ENCODE measurements at regions not wholly inside any gene's neighbourhood (a gene's known extent, or its start where the extent isn't known, plus 50 kb on each side); places are given as distances from the start of the nearest gene placed in this dataset.

DNA sequence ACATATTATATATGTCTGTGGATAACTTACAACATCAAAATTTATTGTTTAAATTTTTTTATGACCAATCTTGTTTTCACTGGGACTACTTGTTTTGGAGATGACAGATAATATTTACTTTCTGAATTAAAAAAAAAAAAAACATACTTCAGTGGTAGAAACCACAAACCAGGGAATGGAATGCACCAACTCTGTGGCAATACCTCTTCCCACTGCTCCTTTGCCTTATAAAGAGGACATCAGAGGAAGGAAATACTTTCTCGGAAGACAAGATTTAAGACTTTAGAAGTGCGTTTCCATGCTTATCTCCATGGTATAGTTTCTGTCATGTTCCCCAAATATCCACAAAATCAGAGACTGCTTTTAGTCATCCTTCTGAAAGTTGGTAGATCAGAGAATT is 1241.1 kb upstream of the EYS start:
- Histone ChIP-seq H3K4me3 (ENCODE audit: low read length in 2 of 2) (no peak overlapping the region), H3K9ac (ENCODE audit: low read length in 2 of 2) (no peak overlapping the region), H3K27ac (ENCODE audit: low read length) (no peak overlapping the region), H3K9me3 (ENCODE audit: control insufficient read depth in 2 of 2, low read length in 2 of 2) (no peaks in the 10 kb centered on the region), H3K4me1 (ENCODE audit: control insufficient read depth, insufficient read depth, low read length) (no peaks in the 10 kb centered on the region), H3K27me3 (ENCODE audit: control insufficient read depth in 1 of 2, insufficient read depth in 2 of 2, low read length in 2 of 2) (no peaks in the 10 kb centered on the region), H3K36me3 (ENCODE audit: control insufficient read depth in 2 of 2, insufficient read depth in 2 of 2, low read length in 2 of 2) (no peaks in the 10 kb centered on the region)

DNA sequence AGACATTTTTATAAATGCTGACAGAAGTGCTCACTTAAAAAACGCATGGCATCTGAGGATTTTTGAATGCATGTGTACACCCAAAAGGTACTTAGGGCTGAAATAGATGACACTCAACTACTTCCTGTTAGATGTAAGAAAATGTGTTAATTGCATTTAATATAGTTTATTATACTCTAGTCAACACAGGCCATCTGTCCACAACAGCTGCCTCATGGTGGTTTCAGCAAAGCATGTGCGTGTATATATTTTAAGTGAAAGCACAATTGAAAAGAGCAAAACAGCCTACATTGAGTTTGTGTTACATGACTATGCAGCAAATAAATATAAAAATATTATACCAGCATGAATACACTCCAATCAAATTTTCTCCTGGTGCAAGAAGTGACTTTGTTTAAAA is 1233.0 kb upstream of the EYS start:
- Histone ChIP-seq H3K9me3 (ENCODE audit: control insufficient read depth in 2 of 2, low read length in 2 of 2) (no peaks in the 10 kb centered on the region), H3K36me3 (ENCODE audit: control insufficient read depth in 2 of 2, insufficient read depth in 2 of 2, low read length in 2 of 2) (no peaks in the 10 kb centered on the region), H3K4me1 (ENCODE audit: control insufficient read depth, insufficient read depth, low read length) (no peaks in the 10 kb centered on the region), H3K4me3 (ENCODE audit: low read length in 2 of 2) (no peak overlapping the region), H3K9ac (ENCODE audit: low read length in 2 of 2) (no peak overlapping the region), H3K27me3 (ENCODE audit: control insufficient read depth in 1 of 2, insufficient read depth in 2 of 2, low read length in 2 of 2) (no peaks in the 10 kb centered on the region), H3K27ac (ENCODE audit: low read length) (no peak overlapping the region)

DNA sequence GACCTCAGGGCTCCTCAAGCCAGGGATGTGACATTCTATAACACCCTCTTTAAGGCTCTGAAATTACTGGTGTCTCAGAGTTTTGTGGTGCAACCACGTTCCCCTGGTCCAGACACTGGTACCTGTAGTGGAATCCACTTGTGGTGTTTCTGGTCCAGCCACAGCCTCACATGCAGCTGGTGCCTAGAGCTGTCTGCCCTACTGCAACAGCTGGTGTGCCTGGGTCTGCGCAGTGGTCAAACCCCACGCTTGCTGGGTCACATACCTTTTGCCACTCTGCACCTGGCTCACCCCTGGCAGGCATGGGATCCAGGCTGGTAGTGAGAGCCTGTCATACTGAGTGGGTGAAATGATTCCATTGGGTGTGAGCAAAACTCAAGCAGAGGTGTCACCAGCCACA is 1230.2 kb upstream of the EYS start:
- no peak overlapping the region for H3K9ac ChIP-seq (ENCODE audit: low read length in 2 of 2)
- no peak overlapping the region for H3K4me3 ChIP-seq (ENCODE audit: low read length in 2 of 2)
- no peaks in the 10 kb centered on the region for H3K27me3 ChIP-seq (ENCODE audit: control insufficient read depth in 1 of 2, insufficient read depth in 2 of 2, low read length in 2 of 2)

DNA sequence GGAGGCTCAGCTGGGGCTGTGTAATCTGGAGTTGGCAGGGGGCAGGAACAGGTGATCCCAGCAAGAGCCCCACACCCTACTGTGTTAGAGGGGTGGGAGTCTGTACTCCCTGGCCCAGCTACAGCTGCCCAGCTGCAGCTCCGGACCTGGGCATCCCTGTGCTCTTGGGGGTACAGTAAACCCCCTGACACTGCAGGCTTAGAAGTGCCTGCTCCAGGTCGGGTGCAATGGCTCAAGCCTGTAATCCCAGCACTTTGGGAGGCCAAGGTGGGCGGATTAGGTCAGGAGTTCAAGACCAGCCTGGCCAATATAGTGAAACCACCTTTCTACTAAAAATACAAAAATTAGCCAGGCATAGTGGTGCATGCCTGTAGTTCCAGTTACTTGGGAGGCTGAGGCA is 1228.6 kb upstream of the EYS start:
- Histone ChIP-seq H3K4me1 (ENCODE audit: control insufficient read depth, insufficient read depth, low read length) (no peaks in the 10 kb centered on the region), H3K9ac (ENCODE audit: low read length in 2 of 2) (no peak overlapping the region), H3K9me3 (ENCODE audit: control insufficient read depth in 2 of 2, low read length in 2 of 2) (no peaks in the 10 kb centered on the region), H3K4me3 (ENCODE audit: low read length in 2 of 2) (no peak overlapping the region), H3K27ac (ENCODE audit: low read length) (no peak overlapping the region), H3K27me3 (ENCODE audit: control insufficient read depth in 1 of 2, insufficient read depth in 2 of 2, low read length in 2 of 2) (no peaks in the 10 kb centered on the region), H3K36me3 (ENCODE audit: control insufficient read depth in 2 of 2, insufficient read depth in 2 of 2, low read length in 2 of 2) (no peaks in the 10 kb centered on the region)

More for the DNA sequence above, 1230.2 kb upstream of the EYS start:
- H3K4me1 ChIP-seq (ENCODE audit: control insufficient read depth, insufficient read depth, low read length) = no peaks in the 10 kb centered on the region
- H3K27ac ChIP-seq (ENCODE audit: low read length) = no peak overlapping the region
- no peaks in the 10 kb centered on the region for H3K9me3 ChIP-seq (ENCODE audit: control insufficient read depth in 2 of 2, low read length in 2 of 2)
- no peaks in the 10 kb centered on the region for H3K36me3 ChIP-seq (ENCODE audit: control insufficient read depth in 2 of 2, insufficient read depth in 2 of 2, low read length in 2 of 2)

DNA sequence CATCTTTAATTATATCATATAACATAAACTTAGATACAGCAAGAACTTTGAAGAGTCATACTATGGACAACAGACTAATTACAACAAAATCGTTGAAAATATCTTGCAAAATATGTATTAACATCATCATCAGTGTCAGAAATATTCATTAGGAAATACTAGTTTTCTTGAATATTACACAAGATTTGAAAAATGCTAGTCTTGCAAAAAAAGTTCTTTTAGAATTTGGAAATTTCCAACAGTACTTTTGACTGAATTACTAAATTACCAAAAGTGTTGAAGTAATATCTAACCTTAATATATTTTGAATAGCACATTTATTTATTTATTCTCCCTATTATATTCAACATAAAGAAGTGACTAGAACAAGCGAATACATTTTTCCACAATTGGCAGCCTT is 1224.8 kb upstream of the EYS start:
- Histone ChIP-seq H3K9me3 (ENCODE audit: control insufficient read depth in 2 of 2, low read length in 2 of 2) (no peaks in the 10 kb centered on the region), H3K4me1 (ENCODE audit: control insufficient read depth, insufficient read depth, low read length) (no peaks in the 10 kb centered on the region), H3K27ac (ENCODE audit: low read length) (no peak overlapping the region), H3K9ac (ENCODE audit: low read length in 2 of 2) (no peak overlapping the region), H3K4me3 (ENCODE audit: low read length in 2 of 2) (no peak overlapping the region), H3K27me3 (ENCODE audit: control insufficient read depth in 1 of 2, insufficient read depth in 2 of 2, low read length in 2 of 2) (no peaks in the 10 kb centered on the region), H3K36me3 (ENCODE audit: control insufficient read depth in 2 of 2, insufficient read depth in 2 of 2, low read length in 2 of 2) (no peaks in the 10 kb centered on the region)

DNA sequence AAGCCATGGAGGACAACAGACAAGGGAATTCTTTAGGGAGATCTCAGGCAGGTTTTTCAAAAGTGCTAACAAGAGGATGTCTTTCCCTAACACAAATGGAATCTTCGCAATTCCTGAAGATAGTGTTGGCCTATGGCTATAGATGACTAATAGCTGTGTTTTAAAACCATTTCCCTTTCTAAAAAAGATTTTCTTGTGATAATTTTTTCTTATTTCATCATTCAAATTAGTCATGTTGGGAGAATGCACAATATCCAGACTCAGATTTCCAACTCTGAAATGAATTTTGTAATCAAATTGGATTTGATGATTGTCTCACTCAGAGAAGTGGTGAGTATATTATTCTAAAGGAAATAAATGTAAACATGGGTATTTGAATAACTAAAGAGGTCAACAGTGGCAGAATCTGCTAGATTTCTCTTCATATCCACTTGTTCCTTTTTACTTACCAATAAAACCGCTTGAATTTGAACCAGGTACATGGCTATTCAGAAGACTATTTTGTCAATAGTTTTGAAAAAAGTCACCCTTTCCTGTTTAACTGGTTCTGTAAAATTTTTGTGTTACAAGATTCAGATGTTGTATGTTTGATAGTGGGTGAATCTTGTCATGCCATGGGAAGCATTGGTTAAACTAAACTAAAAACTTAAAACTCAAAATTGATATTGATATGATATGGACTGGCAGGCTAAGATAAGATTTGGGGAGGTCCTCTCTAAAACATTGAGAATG is 1223.7 kb upstream of the EYS start:
- no peak overlapping the region for H3K27ac ChIP-seq (ENCODE audit: low read length)
- no peaks in the 10 kb centered on the region for H3K27me3 ChIP-seq (ENCODE audit: control insufficient read depth in 1 of 2, insufficient read depth in 2 of 2, low read length in 2 of 2)
- H3K36me3 ChIP-seq (ENCODE audit: control insufficient read depth in 2 of 2, insufficient read depth in 2 of 2, low read length in 2 of 2) = no peaks in the 10 kb centered on the region
- H3K4me3 ChIP-seq (ENCODE audit: low read length in 2 of 2) = no peak overlapping the region
- no peak overlapping the region for H3K9ac ChIP-seq (ENCODE audit: low read length in 2 of 2)
- no peaks in the 10 kb centered on the region for H3K9me3 ChIP-seq (ENCODE audit: control insufficient read depth in 2 of 2, low read length in 2 of 2)
- H3K4me1 ChIP-seq (ENCODE audit: control insufficient read depth, insufficient read depth, low read length) = no peaks in the 10 kb centered on the region

DNA sequence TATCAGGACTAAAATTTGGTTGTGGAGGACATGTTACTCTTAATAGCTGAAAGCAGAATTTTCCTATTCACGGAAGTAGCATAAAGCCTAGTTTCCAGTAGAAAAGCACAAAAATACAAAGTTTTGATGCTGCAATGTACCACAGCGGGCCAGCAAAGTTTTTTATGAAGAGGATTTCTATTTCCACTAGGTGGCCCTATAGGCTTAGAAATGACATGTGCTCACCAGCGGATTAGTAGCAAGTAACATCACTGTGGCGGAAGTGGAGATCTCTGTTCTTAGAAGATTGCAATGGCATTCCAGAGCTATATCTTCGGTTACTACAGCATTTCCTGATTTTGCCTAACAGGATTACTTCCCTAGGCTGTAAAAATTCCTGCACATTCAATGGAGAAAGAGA is 1219.0 kb upstream of the EYS start:
- H3K9ac ChIP-seq (ENCODE audit: low read length in 2 of 2) = no peak overlapping the region
- H3K4me1 ChIP-seq (ENCODE audit: control insufficient read depth, insufficient read depth, low read length) = no peaks in the 10 kb centered on the region
- H3K4me3 ChIP-seq (ENCODE audit: low read length in 2 of 2) = no peak overlapping the region
- no peak overlapping the region for H3K27ac ChIP-seq (ENCODE audit: low read length)
- H3K9me3 ChIP-seq (ENCODE audit: control insufficient read depth in 2 of 2, low read length in 2 of 2) = peaks cover 4 to 8% of the 10 kb centered on the region in 2 donors
- no peaks in the 10 kb centered on the region for H3K27me3 ChIP-seq (ENCODE audit: control insufficient read depth in 1 of 2, insufficient read depth in 2 of 2, low read length in 2 of 2)
- no peaks in the 10 kb centered on the region for H3K36me3 ChIP-seq (ENCODE audit: control insufficient read depth in 2 of 2, insufficient read depth in 2 of 2, low read length in 2 of 2)

DNA sequence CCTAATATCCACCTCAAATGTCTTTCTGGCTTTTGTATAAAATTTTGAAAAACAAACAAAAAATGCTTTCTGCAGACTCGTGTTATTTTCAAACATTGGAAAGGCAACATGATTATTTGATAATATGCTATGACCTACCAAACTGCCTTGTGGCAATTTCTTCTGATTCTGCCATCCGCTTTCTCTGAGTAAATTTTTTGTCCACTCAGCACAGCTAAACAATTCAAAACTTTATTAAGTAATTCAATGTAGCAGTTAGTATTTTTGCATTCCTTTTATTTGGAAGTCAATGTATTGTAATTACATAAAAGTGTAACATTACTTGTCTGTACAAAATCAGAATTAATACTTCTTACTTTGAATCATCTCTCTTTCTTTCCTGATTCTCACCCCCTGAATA is 1206.6 kb upstream of the EYS start:
- Histone ChIP-seq H3K27ac (ENCODE audit: low read length) (no peak overlapping the region), H3K4me3 (ENCODE audit: low read length in 2 of 2) (no peak overlapping the region), H3K4me1 (ENCODE audit: control insufficient read depth, insufficient read depth, low read length) (no peaks in the 10 kb centered on the region), H3K9ac (ENCODE audit: low read length in 2 of 2) (no peak overlapping the region), H3K36me3 (ENCODE audit: control insufficient read depth in 2 of 2, insufficient read depth in 2 of 2, low read length in 2 of 2) (no peaks in the 10 kb centered on the region), H3K27me3 (ENCODE audit: control insufficient read depth in 1 of 2, insufficient read depth in 2 of 2, low read length in 2 of 2) (no peaks in the 10 kb centered on the region), H3K9me3 (ENCODE audit: control insufficient read depth in 2 of 2, low read length in 2 of 2) (no peaks in the 10 kb centered on the region)

DNA sequence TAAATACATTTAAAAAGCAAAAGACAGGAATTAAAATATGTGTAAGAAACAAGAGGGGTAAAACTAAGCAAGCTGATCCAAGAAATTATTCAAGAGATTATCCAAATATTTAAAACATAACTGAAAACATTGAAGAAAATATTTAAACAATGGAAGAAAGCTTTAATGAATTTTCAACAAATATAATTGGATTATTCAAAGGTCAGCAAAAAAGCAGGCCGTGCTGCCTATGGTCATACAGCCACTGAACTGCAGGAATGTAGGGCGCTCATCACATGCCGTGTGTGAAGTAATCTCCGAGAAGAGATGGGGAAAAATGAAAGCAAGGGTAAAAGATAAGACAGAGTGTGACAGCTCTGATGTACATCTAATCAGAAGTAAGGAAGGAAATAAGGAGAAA is 1195.4 kb upstream of the EYS start:
- Histone ChIP-seq H3K9me3 (ENCODE audit: control insufficient read depth in 2 of 2, low read length in 2 of 2) (no peaks in the 10 kb centered on the region), H3K27me3 (ENCODE audit: control insufficient read depth in 1 of 2, insufficient read depth in 2 of 2, low read length in 2 of 2) (no peaks in the 10 kb centered on the region), H3K9ac (ENCODE audit: low read length in 2 of 2) (no peak overlapping the region), H3K36me3 (ENCODE audit: control insufficient read depth in 2 of 2, insufficient read depth in 2 of 2, low read length in 2 of 2) (no peaks in the 10 kb centered on the region), H3K27ac (ENCODE audit: low read length) (no peak overlapping the region), H3K4me3 (ENCODE audit: low read length in 2 of 2) (no peak overlapping the region), H3K4me1 (ENCODE audit: control insufficient read depth, insufficient read depth, low read length) (no peaks in the 10 kb centered on the region)

DNA sequence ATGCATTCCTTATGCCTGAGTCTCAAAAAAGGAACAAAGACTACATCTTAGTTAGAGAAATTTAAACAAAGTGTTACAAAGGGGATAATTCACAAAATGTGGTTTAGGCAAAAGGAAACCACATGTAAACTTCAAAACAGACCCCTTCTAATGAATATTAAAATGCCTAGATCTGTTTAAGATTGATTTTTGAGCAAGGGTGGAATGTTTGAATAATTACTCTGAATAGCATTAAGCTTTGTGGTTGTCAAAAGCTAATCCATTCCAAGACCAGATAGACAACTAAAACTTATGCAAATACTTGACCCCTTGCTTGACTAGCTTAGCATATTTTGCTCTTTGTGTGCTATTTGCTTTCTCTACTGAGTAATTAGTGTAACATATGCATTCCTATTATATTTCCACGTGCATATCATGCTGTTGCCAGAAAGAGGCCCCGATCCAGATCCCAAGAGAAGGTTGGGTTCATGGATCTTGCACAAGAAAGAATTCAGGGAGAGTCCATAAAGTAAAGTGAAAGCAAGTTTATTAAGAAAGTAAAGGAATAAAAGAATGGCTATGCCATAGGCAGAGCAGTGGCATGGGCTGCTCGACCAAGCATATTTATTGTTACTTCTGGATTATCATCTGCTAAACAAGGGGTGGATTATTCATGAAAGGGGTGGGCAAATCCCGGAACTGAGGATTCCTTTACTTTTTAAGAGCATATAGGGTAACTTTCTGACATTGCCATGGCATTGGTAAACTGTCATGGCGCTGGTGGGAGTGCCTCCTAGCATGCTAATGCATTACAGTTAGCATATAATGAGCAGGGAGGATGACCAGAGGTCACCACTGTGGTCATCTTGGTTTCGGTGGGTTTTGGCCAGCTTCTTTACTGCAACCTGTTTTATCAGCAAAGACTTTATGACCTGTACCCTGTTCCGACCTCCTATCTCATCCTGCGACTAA is 1193.4 kb upstream of the EYS start:
- H3K36me3 ChIP-seq (ENCODE audit: control insufficient read depth in 2 of 2, insufficient read depth in 2 of 2, low read length in 2 of 2) = no peaks in the 10 kb centered on the region
- H3K4me3 ChIP-seq (ENCODE audit: low read length in 2 of 2) = no peak overlapping the region
- no peaks in the 10 kb centered on the region for H3K27me3 ChIP-seq (ENCODE audit: control insufficient read depth in 1 of 2, insufficient read depth in 2 of 2, low read length in 2 of 2)
- H3K4me1 ChIP-seq (ENCODE audit: control insufficient read depth, insufficient read depth, low read length) = no peaks in the 10 kb centered on the region
- H3K27ac ChIP-seq (ENCODE audit: low read length) = no peak overlapping the region
- H3K9me3 ChIP-seq (ENCODE audit: control insufficient read depth in 2 of 2, low read length in 2 of 2) = no peaks in the 10 kb centered on the region
- H3K9ac ChIP-seq (ENCODE audit: low read length in 2 of 2) = no peak overlapping the region

DNA sequence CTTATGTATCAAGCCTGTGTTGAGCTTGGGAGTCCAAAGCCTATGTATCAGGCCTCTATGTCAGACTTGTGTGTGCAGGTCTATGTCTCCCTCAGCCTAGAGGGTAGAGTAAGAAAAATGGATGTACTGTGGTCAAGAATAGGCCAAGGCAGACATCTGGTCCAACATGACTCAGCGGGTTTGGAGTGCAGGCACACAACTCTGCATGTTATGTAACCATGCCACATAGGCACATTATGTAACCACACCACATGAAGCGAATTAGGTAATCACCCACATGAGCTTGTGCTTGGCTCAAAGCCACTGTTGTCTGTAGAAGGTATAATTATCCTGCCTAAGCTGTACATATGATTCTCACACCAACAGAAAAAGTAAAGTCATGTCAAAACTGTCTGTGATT is 1190.5 kb upstream of the EYS start:
- Histone ChIP-seq H3K4me1 (ENCODE audit: control insufficient read depth, insufficient read depth, low read length) (no peaks in the 10 kb centered on the region), H3K27me3 (ENCODE audit: control insufficient read depth in 1 of 2, insufficient read depth in 2 of 2, low read length in 2 of 2) (no peaks in the 10 kb centered on the region), H3K9ac (ENCODE audit: low read length in 2 of 2) (no peak overlapping the region), H3K27ac (ENCODE audit: low read length) (no peak overlapping the region), H3K9me3 (ENCODE audit: control insufficient read depth in 2 of 2, low read length in 2 of 2) (no peaks in the 10 kb centered on the region), H3K4me3 (ENCODE audit: low read length in 2 of 2) (no peak overlapping the region), H3K36me3 (ENCODE audit: control insufficient read depth in 2 of 2, insufficient read depth in 2 of 2, low read length in 2 of 2) (no peaks in the 10 kb centered on the region)
